Mucosa of stomach (tissue), 1 donor: ENCODE measurements at regions not wholly inside any gene's neighbourhood (a gene's known extent, or its start where the extent isn't known, plus 50 kb on each side); places are given as distances from the start of the nearest gene placed in this dataset.

Source experiments
- H3K27me3 ChIP-seq: one replicate; pipeline ENCODE4 v1.7.0; 2013; ENCODE audit warnings: mild to moderate bottlenecking, low read length; ENCODE audit not compliant: control insufficient read depth, insufficient read depth
- H3K36me3 ChIP-seq: one replicate; pipeline ENCODE4 v1.7.0; 2013; ENCODE audit warnings: low read length; ENCODE audit not compliant: control insufficient read depth, insufficient read depth
- H3K4me1 ChIP-seq: one replicate; pipeline ENCODE4 v1.7.0; 2013; ENCODE audit warnings: mild to moderate bottlenecking, low read length; ENCODE audit not compliant: control insufficient read depth, insufficient read depth
- H3K4me3 ChIP-seq: one replicate; pipeline ENCODE4 v1.7.0; 2013; ENCODE audit warnings: low read length
- H3K9ac ChIP-seq: one replicate; pipeline ENCODE4 v1.7.0; 2013; ENCODE audit warnings: mild to moderate bottlenecking, low read length, moderate library complexity
- H3K9me3 ChIP-seq: one replicate; pipeline ENCODE4 v1.7.0; 2013; ENCODE audit warnings: mild to moderate bottlenecking, low read length, moderate library complexity; ENCODE audit not compliant: control insufficient read depth
- donor health status: Pancreatic carcinoma.

GRCh38 chr3:44061268-44061667, 180.4 kb upstream of the TOPAZ1 start:
- no peaks in the 10 kb centered on the region for H3K9me3 ChIP-seq
- no peaks in the 10 kb centered on the region for H3K4me1 ChIP-seq
- no peak overlapping the region for H3K4me3 ChIP-seq
- H3K9ac ChIP-seq = no peak overlapping the region
- peaks cover 54% of the 10 kb centered on the region for H3K27me3 ChIP-seq
- H3K36me3 ChIP-seq = no peaks in the 10 kb centered on the region

- no peaks in the 10 kb centered on the region for H3K9me3 ChIP-seq
- no peak overlapping the region for H3K9ac ChIP-seq
- H3K27me3 ChIP-seq = peaks cover 54% of the 10 kb centered on the region
- H3K4me3 ChIP-seq = no peak overlapping the region
- H3K4me1 ChIP-seq = no peaks in the 10 kb centered on the region
- no peaks in the 10 kb centered on the region for H3K36me3 ChIP-seq
These were observed 179.7 kb upstream of the TOPAZ1 start for GRCh38 chr3:44061961-44062360.

- H3K27me3 ChIP-seq = peaks cover 33% of the 10 kb centered on the region
- H3K4me3 ChIP-seq = no peak overlapping the region
- H3K36me3 ChIP-seq = no peaks in the 10 kb centered on the region
- H3K9me3 ChIP-seq = no peaks in the 10 kb centered on the region
- no peak overlapping the region for H3K9ac ChIP-seq
- no peaks in the 10 kb centered on the region for H3K4me1 ChIP-seq
These were observed 176.2 kb upstream of the TOPAZ1 start for GRCh38 chr3:44065311-44066094.

- H3K4me3 ChIP-seq = no peak overlapping the region
- H3K4me1 ChIP-seq = no peaks in the 10 kb centered on the region
- no peak overlapping the region for H3K9ac ChIP-seq
- H3K36me3 ChIP-seq = no peaks in the 10 kb centered on the region
- H3K9me3 ChIP-seq = no peaks in the 10 kb centered on the region
- peaks cover 20% of the 10 kb centered on the region for H3K27me3 ChIP-seq
These were observed 174.9 kb upstream of the TOPAZ1 start for GRCh38 chr3:44066806-44067205.

- Histone ChIP-seq H3K36me3 (no peaks in the 10 kb centered on the region), H3K9me3 (no peaks in the 10 kb centered on the region), H3K27me3 (peaks cover 14% of the 10 kb centered on the region), H3K4me3 (no peak overlapping the region), H3K4me1 (no peaks in the 10 kb centered on the region), H3K9ac (no peak overlapping the region)
These were observed 174.3 kb upstream of the TOPAZ1 start for GRCh38 chr3:44067431-44067830.

GRCh38 chr3:44068753-44069152, 172.9 kb upstream of the TOPAZ1 start:
- no peak overlapping the region for H3K9ac ChIP-seq
- H3K4me3 ChIP-seq = no peak overlapping the region
- H3K36me3 ChIP-seq = no peaks in the 10 kb centered on the region
- H3K9me3 ChIP-seq = no peaks in the 10 kb centered on the region
- H3K27me3 ChIP-seq = peaks cover 4% of the 10 kb centered on the region
- no peaks in the 10 kb centered on the region for H3K4me1 ChIP-seq

GRCh38 chr3:44069276-44069675, 172.4 kb upstream of the TOPAZ1 start:
- H3K4me3 ChIP-seq = no peak overlapping the region
- no peaks in the 10 kb centered on the region for H3K9me3 ChIP-seq
- H3K27me3 ChIP-seq = peaks cover 2% of the 10 kb centered on the region
- no peaks in the 10 kb centered on the region for H3K36me3 ChIP-seq
- H3K9ac ChIP-seq = no peak overlapping the region
- no peaks in the 10 kb centered on the region for H3K4me1 ChIP-seq

- no peaks in the 10 kb centered on the region for H3K36me3 ChIP-seq
- no peaks in the 10 kb centered on the region for H3K4me1 ChIP-seq
- H3K27me3 ChIP-seq = peaks cover 4% of the 10 kb centered on the region
- H3K4me3 ChIP-seq = no peak overlapping the region
- H3K9ac ChIP-seq = no peak overlapping the region
- no peaks in the 10 kb centered on the region for H3K9me3 ChIP-seq
These were observed 170.7 kb upstream of the TOPAZ1 start for GRCh38 chr3:44070841-44071546.

- H3K27me3 ChIP-seq = peaks cover 5% of the 10 kb centered on the region
- H3K9ac ChIP-seq = no peak overlapping the region
- no peaks in the 10 kb centered on the region for H3K4me1 ChIP-seq
- H3K36me3 ChIP-seq = no peaks in the 10 kb centered on the region
- H3K9me3 ChIP-seq = no peaks in the 10 kb centered on the region
- H3K4me3 ChIP-seq = no peak overlapping the region
These were observed 168.8 kb upstream of the TOPAZ1 start for GRCh38 chr3:44072601-44073540.

- Histone ChIP-seq H3K9ac (no peak overlapping the region), H3K27me3 (peaks cover 5% of the 10 kb centered on the region), H3K4me3 (no peak overlapping the region), H3K9me3 (no peaks in the 10 kb centered on the region), H3K36me3 (no peaks in the 10 kb centered on the region), H3K4me1 (no peaks in the 10 kb centered on the region)
These were observed 167.5 kb upstream of the TOPAZ1 start for GRCh38 chr3:44074181-44074580.

GRCh38 chr3:44076221-44076829, 165.4 kb upstream of the TOPAZ1 start:
- Histone ChIP-seq H3K27me3 (peaks cover 5% of the 10 kb centered on the region), H3K4me1 (no peaks in the 10 kb centered on the region), H3K36me3 (no peaks in the 10 kb centered on the region), H3K9ac (no peak overlapping the region), H3K4me3 (no peak overlapping the region), H3K9me3 (no peaks in the 10 kb centered on the region)
